Coronary artery (tissue), 2 donors: ENCODE measurements at regions not wholly inside any gene's neighbourhood (a gene's known extent, or its start where the extent isn't known, plus 50 kb on each side); places are given as distances from the start of the nearest gene placed in this dataset.

ENCODE experiments used
- DNase-seq: peaks from one replicate; pipeline ENCODE4 v3.0.0-alpha.2; 2017; ENCODE audit warnings: low spot score
- H3K27ac ChIP-seq, 2 donors: fragments of 200-600 bp; sonication (generic); one replicate each; pipeline ENCODE4 v1.5.1; 2016 to 2019
- H3K4me3 ChIP-seq: fragments of 200-600 bp; sonication (generic); 2 replicates; pipeline ENCODE4 v1.5.1; 2016; ENCODE audit warnings: mild to moderate bottlenecking, moderate library complexity
- TF ChIP-seq, protein P1 (sequence below): fragments of 200-600 bp; sonication (generic); IDR thresholded peaks from one replicate; pipeline ENCODE4 v1.5.1; 2019; ENCODE audit warnings: antibody characterized with exemption

DNA sequence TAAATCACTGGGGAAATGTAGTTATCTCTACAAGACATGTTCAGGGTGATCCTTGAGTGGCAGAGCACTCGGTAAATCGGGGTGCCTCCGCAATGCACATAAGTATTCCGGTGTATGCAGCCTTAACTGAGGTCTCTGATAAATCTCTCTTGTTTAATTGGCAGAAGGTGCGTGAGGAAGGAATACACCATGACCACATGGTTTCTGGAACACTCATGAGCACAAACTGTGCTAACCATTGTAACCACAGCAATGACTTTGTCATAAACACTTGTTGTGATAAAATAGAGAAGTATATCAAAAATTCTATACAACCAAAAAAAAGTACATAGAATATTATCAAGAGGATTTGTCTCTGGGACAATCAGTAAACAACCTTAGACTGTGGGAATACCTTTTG is 146.8 kb upstream of the DIO2 start:
- DNase-seq = no peak

GRCh38 chr14:80356413-80356812 is 145.1 kb upstream of the DIO2 start:
- Histone ChIP-seq H3K4me3 (no peak overlapping the region), H3K27ac (no peak overlapping the region)
- DNase-seq = no peak
- TF ChIP-seq, protein P1, sequence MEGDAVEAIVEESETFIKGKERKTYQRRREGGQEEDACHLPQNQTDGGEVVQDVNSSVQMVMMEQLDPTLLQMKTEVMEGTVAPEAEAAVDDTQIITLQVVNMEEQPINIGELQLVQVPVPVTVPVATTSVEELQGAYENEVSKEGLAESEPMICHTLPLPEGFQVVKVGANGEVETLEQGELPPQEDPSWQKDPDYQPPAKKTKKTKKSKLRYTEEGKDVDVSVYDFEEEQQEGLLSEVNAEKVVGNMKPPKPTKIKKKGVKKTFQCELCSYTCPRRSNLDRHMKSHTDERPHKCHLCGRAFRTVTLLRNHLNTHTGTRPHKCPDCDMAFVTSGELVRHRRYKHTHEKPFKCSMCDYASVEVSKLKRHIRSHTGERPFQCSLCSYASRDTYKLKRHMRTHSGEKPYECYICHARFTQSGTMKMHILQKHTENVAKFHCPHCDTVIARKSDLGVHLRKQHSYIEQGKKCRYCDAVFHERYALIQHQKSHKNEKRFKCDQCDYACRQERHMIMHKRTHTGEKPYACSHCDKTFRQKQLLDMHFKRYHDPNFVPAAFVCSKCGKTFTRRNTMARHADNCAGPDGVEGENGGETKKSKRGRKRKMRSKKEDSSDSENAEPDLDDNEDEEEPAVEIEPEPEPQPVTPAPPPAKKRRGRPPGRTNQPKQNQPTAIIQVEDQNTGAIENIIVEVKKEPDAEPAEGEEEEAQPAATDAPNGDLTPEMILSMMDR = no peak

More for the DNA sequence above, 146.8 kb upstream of the DIO2 start:
- no peak overlapping the region for H3K4me3 ChIP-seq
- TF ChIP-seq, protein P1 = no peak
- H3K27ac ChIP-seq = no peak overlapping the region

DNA sequence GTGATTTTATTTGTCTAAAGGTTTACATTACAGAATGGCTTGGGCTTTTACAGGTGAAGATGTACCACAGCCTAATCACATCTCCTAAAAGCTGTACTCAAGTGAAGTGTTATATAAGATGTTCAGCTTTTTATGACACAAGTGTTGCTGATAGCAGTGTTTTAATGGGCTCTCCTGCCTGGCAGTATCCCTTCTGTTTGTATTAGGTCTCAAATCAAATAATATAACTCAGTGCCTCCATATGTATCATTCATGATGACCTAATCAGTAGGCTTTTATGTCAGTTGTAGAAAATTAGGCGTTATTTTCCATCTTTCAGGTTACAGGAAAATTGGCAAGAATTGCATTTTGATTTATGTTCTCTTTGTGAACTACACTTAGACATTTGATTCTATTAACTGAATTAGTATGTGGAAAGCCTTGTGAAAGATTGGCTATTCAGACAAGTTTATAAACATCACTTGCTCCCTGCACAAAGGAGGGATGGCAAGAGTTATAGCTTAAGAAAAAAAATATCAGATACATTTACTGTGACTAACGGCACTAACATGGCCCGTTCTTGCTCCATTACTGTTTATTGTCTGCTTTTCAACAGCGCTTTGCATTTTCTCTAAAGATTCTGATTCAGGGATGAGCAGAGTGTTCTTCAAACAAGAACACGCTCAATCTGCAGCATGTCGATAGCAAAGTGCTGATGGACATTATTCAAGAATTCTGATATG is 143.7 kb upstream of the DIO2 start:
- Histone ChIP-seq H3K27ac (no peak overlapping the region), H3K4me3 (no peak overlapping the region)
- DNase-seq = no peak
- TF ChIP-seq, protein P1 = no peak

- TF ChIP-seq, protein P1 = no peak
- no peak overlapping the region for H3K4me3 ChIP-seq
- no peak for DNase-seq
- no peak overlapping the region for H3K27ac ChIP-seq
Observed at GRCh38 chr14:80352471-80352870, 141.2 kb upstream of the DIO2 start.

- DNase-seq = no peak
- no peak overlapping the region for H3K4me3 ChIP-seq
Observed at GRCh38 chr14:80350707-80351106, 139.4 kb upstream of the DIO2 start.

GRCh38 chr14:80346395-80346794 is 135.1 kb upstream of the DIO2 start:
- DNase-seq = no peak
- H3K4me3 ChIP-seq = no peak overlapping the region
- TF ChIP-seq, protein P1 = no peak
- no peak overlapping the region for H3K27ac ChIP-seq

More at GRCh38 chr14:80350707-80351106, 139.4 kb upstream of the DIO2 start:
- H3K27ac ChIP-seq = no peak overlapping the region
- TF ChIP-seq, protein P1 = no peak

- no peak overlapping the region for H3K4me3 ChIP-seq
- TF ChIP-seq, protein P1 = no peak
Observed at GRCh38 chr14:80344208-80344607, 132.9 kb upstream of the DIO2 start.

More at GRCh38 chr14:80344208-80344607, 132.9 kb upstream of the DIO2 start:
- H3K27ac ChIP-seq = no peak overlapping the region
- DNase-seq = no peak
